GM18499 (cell line): ENCODE measurements at regions not wholly inside any gene's neighbourhood (a gene's known extent, or its start where the extent isn't known, plus 50 kb on each side); places are given as distances from the start of the nearest gene placed in this dataset.

Source experiments
- ATAC-seq: cut with Tn5 transposase; IDR thresholded peaks from one replicate; pipeline ENCODE4 v1.9.1; 2021; ENCODE audit warnings: moderate number of reproducible peaks; ENCODE audit not compliant: insufficient read depth, unreplicated experiment

- no peak for ATAC-seq
Observed at GRCh38 chr5:17880869-17881268, 246.6 kb downstream of the TAF11L14 start.

GRCh38 chr5:17882760-17883488 is 248.7 kb downstream of the TAF11L14 start:
- ATAC-seq = no peak

GRCh38 chr5:17888155-17888554 is 253.9 kb downstream of the TAF11L14 start:
- ATAC-seq = no peak

- no peak for ATAC-seq
Observed at GRCh38 chr5:17890501-17890900, 256.2 kb downstream of the TAF11L14 start.

- no peak for ATAC-seq
Observed at GRCh38 chr5:17891881-17892280, 257.6 kb downstream of the TAF11L14 start.

- ATAC-seq = no peak
Observed at GRCh38 chr5:17893026-17893635, 258.9 kb downstream of the TAF11L14 start.

- ATAC-seq = no peak
Observed at GRCh38 chr5:17895288-17896033, 261.2 kb downstream of the TAF11L14 start.

GRCh38 chr5:17896605-17897004 is 262.3 kb downstream of the TAF11L14 start:
- no peak for ATAC-seq

- ATAC-seq = no peak
Observed at GRCh38 chr5:17897776-17898175, 263.5 kb downstream of the TAF11L14 start.

- ATAC-seq = no peak
Observed at GRCh38 chr5:17898766-17899165, 264.5 kb downstream of the TAF11L14 start.

- peak; percentile 52 for ATAC-seq
Observed at GRCh38 chr5:17907094-17907493, 272.8 kb downstream of the TAF11L14 start.

GRCh38 chr5:17910318-17910717 is 276.1 kb downstream of the TAF11L14 start:
- ATAC-seq = peak; percentile 55

GRCh38 chr5:17912794-17913193 is 278.5 kb downstream of the TAF11L14 start:
- no peak for ATAC-seq

GRCh38 chr5:17916446-17916845 is 282.2 kb downstream of the TAF11L14 start:
- no peak for ATAC-seq

GRCh38 chr5:17917465-17917864 is 283.2 kb downstream of the TAF11L14 start:
- ATAC-seq = no peak

- ATAC-seq = no peak
Observed at GRCh38 chr5:17918373-17919104, 284.3 kb downstream of the TAF11L14 start.

GRCh38 chr5:17925276-17925675 is 291.0 kb downstream of the TAF11L14 start:
- no peak for ATAC-seq

GRCh38 chr5:17928581-17928981 is 294.3 kb downstream of the TAF11L14 start:
- ATAC-seq = no peak

GRCh38 chr5:17929171-17929570 is 294.9 kb downstream of the TAF11L14 start:
- ATAC-seq = no peak

GRCh38 chr5:17930346-17930745 is 296.1 kb downstream of the TAF11L14 start:
- ATAC-seq = no peak

GRCh38 chr5:17944046-17944445 is 309.8 kb downstream of the TAF11L14 start:
- ATAC-seq = no peak
